HG03342 (cell line): ENCODE measurements at regions not wholly inside any gene's neighbourhood (a gene's known extent, or its start where the extent isn't known, plus 50 kb on each side); places are given as distances from the start of the nearest gene placed in this dataset.

Experiments
- ATAC-seq: cut with Tn5 transposase; IDR thresholded peaks from one replicate; pipeline ENCODE4 v1.9.1; 2021; ENCODE audit warnings: mild to moderate bottlenecking, moderate library complexity; ENCODE audit not compliant: unreplicated experiment

DNA sequence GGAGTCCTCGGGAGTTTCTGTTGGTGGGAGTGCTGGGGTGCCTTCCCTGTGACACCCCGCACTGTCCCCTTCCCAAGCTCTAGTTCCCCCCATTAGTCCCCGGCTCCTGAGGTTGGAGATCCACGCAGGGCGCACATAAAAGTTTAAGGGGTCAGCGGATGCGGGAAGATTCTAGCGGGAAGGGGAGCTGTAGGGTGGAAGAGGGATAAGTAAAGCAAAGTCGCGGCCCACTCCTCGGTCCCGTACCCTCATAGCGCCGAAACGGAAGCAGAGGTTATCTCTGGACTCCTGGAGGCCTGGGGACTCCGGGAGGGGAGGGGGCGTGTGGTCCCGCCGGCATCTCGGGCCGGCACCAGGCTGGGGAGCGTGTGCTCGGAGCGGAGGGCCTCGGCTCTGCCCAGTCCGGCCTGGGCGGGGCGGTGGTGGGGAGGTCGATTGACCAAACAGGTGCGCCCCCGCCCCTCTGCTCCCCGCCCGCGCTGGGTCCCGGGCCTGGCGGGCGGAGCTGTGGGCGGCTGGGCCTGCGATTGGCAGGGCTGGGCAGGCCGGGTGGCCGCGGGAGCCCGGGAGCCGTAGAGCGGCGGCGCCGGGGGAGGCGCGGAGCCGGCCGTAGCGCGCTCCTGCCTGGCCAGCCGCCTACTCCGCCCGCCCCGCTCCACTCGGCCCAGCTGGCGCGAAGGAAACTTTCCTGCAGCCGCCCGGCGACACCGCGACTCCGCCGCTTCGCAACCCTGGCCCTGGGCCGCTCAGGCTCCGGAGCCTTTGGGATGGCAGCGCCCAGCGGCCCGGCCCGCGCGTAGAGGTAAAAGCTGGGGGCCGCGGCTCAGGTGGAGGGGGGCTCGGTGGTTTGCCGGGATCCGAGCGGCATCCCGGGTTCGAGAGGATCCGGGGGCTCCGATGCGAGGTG, 52.2 kb upstream of the DAB2IP start:
- ATAC-seq: no peak

DNA sequence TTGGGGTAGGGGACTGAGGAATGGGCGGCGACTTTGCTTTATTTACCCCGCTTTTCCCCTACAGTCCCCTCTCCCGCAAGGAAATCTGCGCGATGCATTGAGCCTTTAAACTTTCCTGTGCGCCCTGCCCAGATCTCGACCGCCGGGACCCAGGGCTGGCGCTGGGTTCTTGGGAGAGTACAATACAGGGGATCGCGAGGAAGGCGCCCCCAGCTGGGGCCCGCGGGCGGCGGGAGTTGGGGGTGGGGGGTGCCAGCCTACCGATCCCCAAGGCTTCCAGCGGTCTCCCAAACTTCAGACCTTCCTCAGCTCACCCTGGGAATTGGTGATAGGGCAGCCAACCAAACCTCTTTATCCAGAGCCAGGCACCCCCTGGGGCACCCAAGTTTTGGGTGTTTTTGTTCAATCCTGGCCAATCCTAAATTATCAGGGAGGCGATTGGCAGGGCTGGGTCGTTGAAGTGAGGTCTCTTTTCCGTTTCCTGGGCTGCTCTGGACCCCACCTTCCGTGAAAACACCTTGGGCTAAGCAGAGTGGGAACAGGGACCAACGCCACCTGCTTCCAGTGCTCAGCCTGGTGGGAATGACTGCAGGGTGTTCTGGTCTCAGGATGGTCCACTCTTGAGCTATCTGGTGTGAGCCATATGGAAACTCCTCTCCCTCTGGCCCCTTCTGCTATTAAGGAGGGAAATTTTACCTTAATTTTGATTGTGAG, 51.4 kb upstream of the DAB2IP start:
- ATAC-seq: no peak

DNA sequence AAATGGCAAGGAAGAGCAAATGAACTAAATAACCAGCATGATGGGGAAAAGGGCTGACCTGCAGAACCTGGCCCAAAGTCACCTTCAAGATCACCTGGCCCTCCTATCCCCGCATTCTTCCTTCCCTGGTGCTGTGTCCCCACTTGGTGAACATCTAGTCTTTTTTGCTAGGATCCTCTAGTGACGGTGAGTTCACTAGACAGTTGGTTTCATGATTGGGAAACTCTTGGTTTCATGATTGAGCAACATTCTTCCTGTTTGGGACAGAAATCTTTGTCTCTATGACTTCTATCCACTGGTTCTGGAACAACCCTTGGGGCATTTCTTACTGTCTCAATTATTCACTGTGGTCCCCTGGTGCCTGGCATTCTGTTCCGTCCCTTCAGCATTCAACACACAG, 50.2 kb upstream of the DAB2IP start:
- ATAC-seq: no peak
